K562 (cell line): ENCODE measurements at regions not wholly inside any gene's neighbourhood (a gene's known extent, or its start where the extent isn't known, plus 50 kb on each side); places are given as distances from the start of the nearest gene placed in this dataset.
A peak's percentile ranks its signal among the peaks of the same experiment; 100 is the strongest.

Experiments
- ATF7 ChIP-seq: fragments of 450-650 bp; IDR thresholded peaks from 2 replicates; pipeline ENCODE4 v1.7.1; 2014; ENCODE audit warnings: mild to moderate bottlenecking, moderate library complexity
- CBFA2T2 ChIP-seq: fragments of 450-650 bp; conservative IDR thresholded peaks from 2 replicates; pipeline ENCODE4 v1.6.1; 2017; ENCODE audit warnings: mild to moderate bottlenecking
- GATAD2B ChIP-seq: fragments of 450-650 bp; IDR thresholded peaks from 2 replicates; pipeline ENCODE4 v1.6.1; 2017; ENCODE audit warnings: mild to moderate bottlenecking, borderline replicate concordance
- HIVEP1 ChIP-seq: fragments of 250-450 bp; sonication (Bioruptor Pico); IDR thresholded peaks from 2 replicates; pipeline ENCODE4 v1.4.0; 2020; ENCODE audit warnings: mild to moderate bottlenecking
- HSF4 ChIP-seq: fragments of 250-450 bp; sonication (Bioruptor Pico); IDR thresholded peaks from 2 replicates; pipeline ENCODE4 v2.1.2; 2022; ENCODE audit warnings: mild to moderate bottlenecking, moderate library complexity, borderline replicate concordance
- MAFF ChIP-seq: IDR thresholded peaks from 2 replicates; pipeline ENCODE4 v1.6.1; 2012; ENCODE audit warnings: low read length, improper control_type of control experiment
- MBD2 ChIP-seq: sonication (generic); IDR thresholded peaks from 2 replicates; pipeline ENCODE4 v1.6.1; 2016; ENCODE audit warnings: low read depth, borderline replicate concordance
- MECOM ChIP-seq: fragments of 250-450 bp; sonication (Bioruptor Pico); IDR thresholded peaks from 2 replicates; pipeline ENCODE4 v1.8.0; 2022; ENCODE audit warnings: inconsistent platforms
- NFE2L1 ChIP-seq: fragments of 450-650 bp; IDR thresholded peaks from 2 replicates; pipeline ENCODE4 v1.6.1; 2016; ENCODE audit warnings: missing genetic modification characterization, low read depth, mild to moderate bottlenecking, missing compliant biosample characterization, moderate library complexity, borderline replicate concordance
- NR1H2 ChIP-seq: sonication (generic); formaldehyde crosslinking; IDR thresholded peaks from 2 replicates; pipeline ENCODE4 v1.4.0; 2020; ENCODE audit warnings: mild to moderate bottlenecking, missing genetic modification reagents
- TBP ChIP-seq: optimal IDR thresholded peaks from 2 replicates; pipeline ENCODE3; 2011; ENCODE audit warnings: low read depth, low read length, improper control_type of control experiment
- THRA ChIP-seq: fragments of 450-650 bp; IDR thresholded peaks from 2 replicates; pipeline ENCODE4 v1.6.1; 2017; ENCODE audit warnings: mild to moderate bottlenecking, moderate library complexity
- TF ChIP-seq, protein P1 (sequence below), 2 experiments: fragments of 450-650 bp; conservative IDR thresholded peaks; 2 replicates each; pipeline ENCODE4 v1.6.1; 2017; ENCODE audit warnings: mild to moderate bottlenecking in 2 of 2, moderate library complexity in 2 of 2
- TF ChIP-seq, protein P2 (sequence below): fragments of 450-650 bp; formaldehyde crosslinking; IDR thresholded peaks from 2 replicates; pipeline ENCODE4 v1.4.0; 2020; ENCODE audit warnings: mild to moderate bottlenecking
- TF ChIP-seq, protein P3 (sequence below), 2 experiments: IDR thresholded peaks; 2 replicates each; pipeline ENCODE4 v1.6.1; 2011; ENCODE audit warnings: borderline replicate concordance in 1 of 2, control low read depth in 1 of 2, low read depth in 1 of 2, low read length in 1 of 2, mild to moderate bottlenecking in 1 of 2, mixed read lengths in 1 of 2, moderate library complexity in 1 of 2; ENCODE audit not compliant: insufficient read depth in 1 of 2, insufficient read length in 1 of 2, poor library complexity in 1 of 2, severe bottlenecking in 1 of 2; ENCODE audit errors: extremely low read depth in 1 of 2
- TF ChIP-seq, protein P4 (sequence below): fragments of 450-650 bp; IDR thresholded peaks from 2 replicates; pipeline ENCODE4 v1.6.1; 2017; ENCODE audit warnings: antibody characterized with exemption, mild to moderate bottlenecking

- TF ChIP-seq MBD2 (0 out of 2 replicates have a peak, but pooled peaks have one; percentile 19), HSF4 (CRISPR knock-in tag) (no peak), ATF7 (peak; percentile 16; the same call in 1 of the 2 replicates), MAFF (no peak), TBP (no peak), NFE2L1 (tag) (no peak), THRA (no peak), GATAD2B (peak; percentile 47; the same call in 1 of the 2 replicates), MECOM (CRISPR knock-in tag) (no peak), HIVEP1 (no peak), NR1H2 (CRISPR knock-in tag) (no peak), CBFA2T2 (peak; percentile 82)
- TF ChIP-seq, protein P1, sequence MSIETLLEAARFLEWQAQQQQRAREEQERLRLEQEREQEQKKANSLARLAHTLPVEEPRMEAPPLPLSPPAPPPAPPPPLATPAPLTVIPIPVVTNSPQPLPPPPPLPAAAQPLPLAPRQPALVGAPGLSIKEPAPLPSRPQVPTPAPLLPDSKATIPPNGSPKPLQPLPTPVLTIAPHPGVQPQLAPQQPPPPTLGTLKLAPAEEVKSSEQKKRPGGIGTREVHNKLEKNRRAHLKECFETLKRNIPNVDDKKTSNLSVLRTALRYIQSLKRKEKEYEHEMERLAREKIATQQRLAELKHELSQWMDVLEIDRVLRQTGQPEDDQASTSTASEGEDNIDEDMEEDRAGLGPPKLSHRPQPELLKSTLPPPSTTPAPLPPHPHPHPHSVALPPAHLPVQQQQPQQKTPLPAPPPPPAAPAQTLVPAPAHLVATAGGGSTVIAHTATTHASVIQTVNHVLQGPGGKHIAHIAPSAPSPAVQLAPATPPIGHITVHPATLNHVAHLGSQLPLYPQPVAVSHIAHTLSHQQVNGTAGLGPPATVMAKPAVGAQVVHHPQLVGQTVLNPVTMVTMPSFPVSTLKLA (conservative IDR thresholded peaks at IDR 0.05): peak in 1 of 2 experiments; percentile 49; a peak in 2 of 4 replicates
- TF ChIP-seq, protein P2, sequence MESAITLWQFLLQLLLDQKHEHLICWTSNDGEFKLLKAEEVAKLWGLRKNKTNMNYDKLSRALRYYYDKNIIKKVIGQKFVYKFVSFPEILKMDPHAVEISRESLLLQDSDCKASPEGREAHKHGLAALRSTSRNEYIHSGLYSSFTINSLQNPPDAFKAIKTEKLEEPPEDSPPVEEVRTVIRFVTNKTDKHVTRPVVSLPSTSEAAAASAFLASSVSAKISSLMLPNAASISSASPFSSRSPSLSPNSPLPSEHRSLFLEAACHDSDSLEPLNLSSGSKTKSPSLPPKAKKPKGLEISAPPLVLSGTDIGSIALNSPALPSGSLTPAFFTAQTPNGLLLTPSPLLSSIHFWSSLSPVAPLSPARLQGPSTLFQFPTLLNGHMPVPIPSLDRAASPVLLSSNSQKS (CRISPR knock-in tag): no peak
- TF ChIP-seq, protein P3, sequence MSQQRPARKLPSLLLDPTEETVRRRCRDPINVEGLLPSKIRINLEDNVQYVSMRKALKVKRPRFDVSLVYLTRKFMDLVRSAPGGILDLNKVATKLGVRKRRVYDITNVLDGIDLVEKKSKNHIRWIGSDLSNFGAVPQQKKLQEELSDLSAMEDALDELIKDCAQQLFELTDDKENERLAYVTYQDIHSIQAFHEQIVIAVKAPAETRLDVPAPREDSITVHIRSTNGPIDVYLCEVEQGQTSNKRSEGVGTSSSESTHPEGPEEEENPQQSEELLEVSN (IDR thresholded peaks at IDR 0.05; ENCODE audit: borderline replicate concordance in 1 of 2, extremely low read depth in 1 of 2, insufficient read depth in 1 of 2, insufficient read length in 1 of 2, low read depth in 1 of 2, low read length in 1 of 2, poor library complexity in 1 of 2, severe bottlenecking in 1 of 2): peak in 1 of 2 experiments; percentile 24
- TF ChIP-seq, protein P4, sequence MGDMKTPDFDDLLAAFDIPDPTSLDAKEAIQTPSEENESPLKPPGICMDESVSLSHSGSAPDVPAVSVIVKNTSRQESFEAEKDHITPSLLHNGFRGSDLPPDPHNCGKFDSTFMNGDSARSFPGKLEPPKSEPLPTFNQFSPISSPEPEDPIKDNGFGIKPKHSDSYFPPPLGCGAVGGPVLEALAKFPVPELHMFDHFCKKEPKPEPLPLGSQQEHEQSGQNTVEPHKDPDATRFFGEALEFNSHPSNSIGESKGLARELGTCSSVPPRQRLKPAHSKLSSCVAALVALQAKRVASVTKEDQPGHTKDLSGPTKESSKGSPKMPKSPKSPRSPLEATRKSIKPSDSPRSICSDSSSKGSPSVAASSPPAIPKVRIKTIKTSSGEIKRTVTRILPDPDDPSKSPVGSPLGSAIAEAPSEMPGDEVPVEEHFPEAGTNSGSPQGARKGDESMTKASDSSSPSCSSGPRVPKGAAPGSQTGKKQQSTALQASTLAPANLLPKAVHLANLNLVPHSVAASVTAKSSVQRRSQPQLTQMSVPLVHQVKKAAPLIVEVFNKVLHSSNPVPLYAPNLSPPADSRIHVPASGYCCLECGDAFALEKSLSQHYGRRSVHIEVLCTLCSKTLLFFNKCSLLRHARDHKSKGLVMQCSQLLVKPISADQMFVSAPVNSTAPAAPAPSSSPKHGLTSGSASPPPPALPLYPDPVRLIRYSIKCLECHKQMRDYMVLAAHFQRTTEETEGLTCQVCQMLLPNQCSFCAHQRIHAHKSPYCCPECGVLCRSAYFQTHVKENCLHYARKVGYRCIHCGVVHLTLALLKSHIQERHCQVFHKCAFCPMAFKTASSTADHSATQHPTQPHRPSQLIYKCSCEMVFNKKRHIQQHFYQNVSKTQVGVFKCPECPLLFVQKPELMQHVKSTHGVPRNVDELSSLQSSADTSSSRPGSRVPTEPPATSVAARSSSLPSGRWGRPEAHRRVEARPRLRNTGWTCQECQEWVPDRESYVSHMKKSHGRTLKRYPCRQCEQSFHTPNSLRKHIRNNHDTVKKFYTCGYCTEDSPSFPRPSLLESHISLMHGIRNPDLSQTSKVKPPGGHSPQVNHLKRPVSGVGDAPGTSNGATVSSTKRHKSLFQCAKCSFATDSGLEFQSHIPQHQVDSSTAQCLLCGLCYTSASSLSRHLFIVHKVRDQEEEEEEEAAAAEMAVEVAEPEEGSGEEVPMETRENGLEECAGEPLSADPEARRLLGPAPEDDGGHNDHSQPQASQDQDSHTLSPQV: peak; percentile 57; the same call in 1 of the 2 replicates
Measured at GRCh38 chr13:50410921-50411746, 395.9 kb downstream of the KCNRG start (continued).
